Stimulated activated CD8-positive, alpha-beta memory T cell treated with anti-CD3 and anti-CD28 coated beads, Interleukin-15, amount 100 ng/mL, for 24 hours (primary cell): ENCODE measurements at regions not wholly inside any gene's neighbourhood (a gene's known extent, or its start where the extent isn't known, plus 50 kb on each side); places are given as distances from the start of the nearest gene placed in this dataset.

ENCODE experiments used
- DNase-seq: peaks from one replicate; pipeline ENCODE4 v3.0.0-alpha.2; 2020; ENCODE audit warnings: low read depth

GRCh38 chr18:37639846-37640245, 74.2 kb upstream of the CELF4 start:
- DNase-seq: no peak

GRCh38 chr18:37637478-37637850, 71.9 kb upstream of the CELF4 start:
- DNase-seq: no peak

DNA sequence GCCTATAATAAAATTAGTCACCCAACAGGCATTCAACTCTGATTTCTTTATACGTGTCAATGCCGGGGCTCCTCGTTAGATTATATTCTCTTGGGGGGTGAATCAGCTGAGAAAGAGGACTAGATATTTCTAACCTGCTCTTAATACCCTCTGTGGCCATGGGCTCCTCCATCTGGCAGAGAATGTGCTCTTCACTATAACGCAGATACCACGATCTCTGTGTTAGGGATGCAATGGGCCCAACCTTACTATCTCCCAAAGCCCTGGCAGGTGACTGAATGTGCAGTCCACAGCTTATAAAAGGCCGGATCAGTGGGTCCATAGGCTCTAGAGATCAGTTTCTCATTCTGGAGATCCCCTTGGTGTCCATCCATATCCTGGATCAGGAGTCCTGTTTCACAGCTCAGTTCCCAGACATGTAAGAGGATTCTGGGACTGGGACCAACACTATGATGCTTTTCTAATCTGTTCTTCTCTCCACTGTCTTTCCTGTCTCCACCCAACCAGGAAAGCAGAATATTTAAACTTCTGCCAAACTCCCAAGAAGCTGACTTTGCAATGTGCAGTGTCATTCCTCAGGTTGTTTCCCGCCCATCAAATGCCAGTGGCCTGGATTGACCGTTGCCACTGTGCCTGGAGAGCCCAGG, 71.4 kb upstream of the CELF4 start:
- no peak for DNase-seq

DNA sequence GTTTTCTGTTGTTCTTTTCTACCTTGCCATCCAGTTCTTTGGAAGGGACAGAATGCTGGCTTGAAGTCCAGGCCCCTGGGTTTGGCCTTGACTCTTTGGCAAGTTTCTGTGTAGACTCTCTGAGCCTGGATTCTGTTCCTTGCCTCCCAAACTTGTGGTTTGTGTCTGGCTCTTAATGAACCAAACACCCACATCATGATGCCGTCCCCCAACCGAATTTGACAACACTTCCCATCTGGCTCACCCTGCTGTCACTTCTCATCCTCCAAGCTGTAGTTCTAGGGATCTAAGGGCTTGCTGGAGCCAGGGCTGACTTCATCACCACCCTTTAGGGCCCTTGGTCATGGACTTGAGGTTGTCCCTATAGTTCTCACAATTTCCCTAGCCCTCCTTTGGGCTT, 68.9 kb upstream of the CELF4 start:
- no peak for DNase-seq

DNA sequence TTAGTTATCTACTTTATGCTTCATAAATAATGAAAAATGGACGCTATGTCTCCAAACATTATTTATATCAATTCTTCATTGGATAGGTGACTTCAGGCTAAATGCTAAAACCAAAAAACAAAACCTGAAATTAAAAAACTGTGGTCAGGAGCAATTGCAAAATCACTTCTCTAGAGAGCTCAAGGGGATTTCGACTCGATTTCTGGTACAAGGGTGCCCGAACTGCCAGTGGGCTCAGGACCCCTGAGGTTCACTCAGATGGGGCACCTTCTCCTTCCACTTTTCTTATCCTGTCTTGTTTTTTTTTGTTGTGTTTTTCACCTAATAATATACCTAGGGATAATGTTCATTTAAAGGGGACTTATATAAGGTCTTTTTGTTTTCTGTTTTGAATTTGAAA, 65.8 kb upstream of the CELF4 start:
- DNase-seq: no peak

DNA sequence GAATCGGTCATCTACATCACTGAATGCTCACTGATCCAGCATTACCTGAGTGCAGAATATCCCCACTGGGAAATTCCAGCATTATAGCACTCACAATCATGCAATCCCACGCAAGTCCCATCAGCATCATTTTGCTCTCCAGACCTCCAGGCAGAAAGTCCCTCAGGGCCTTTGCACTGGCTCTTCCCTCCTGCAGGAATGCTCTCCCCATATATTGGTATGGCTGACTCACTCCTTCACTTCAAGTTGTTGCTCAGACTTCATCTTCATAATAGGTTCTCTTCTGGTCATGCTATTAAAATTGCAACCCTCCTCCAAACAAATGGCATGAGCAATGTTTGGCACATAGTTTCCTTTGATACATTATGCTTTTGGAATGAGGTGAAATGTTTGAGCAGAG, 64.7 kb upstream of the CELF4 start:
- DNase-seq: no peak

DNA sequence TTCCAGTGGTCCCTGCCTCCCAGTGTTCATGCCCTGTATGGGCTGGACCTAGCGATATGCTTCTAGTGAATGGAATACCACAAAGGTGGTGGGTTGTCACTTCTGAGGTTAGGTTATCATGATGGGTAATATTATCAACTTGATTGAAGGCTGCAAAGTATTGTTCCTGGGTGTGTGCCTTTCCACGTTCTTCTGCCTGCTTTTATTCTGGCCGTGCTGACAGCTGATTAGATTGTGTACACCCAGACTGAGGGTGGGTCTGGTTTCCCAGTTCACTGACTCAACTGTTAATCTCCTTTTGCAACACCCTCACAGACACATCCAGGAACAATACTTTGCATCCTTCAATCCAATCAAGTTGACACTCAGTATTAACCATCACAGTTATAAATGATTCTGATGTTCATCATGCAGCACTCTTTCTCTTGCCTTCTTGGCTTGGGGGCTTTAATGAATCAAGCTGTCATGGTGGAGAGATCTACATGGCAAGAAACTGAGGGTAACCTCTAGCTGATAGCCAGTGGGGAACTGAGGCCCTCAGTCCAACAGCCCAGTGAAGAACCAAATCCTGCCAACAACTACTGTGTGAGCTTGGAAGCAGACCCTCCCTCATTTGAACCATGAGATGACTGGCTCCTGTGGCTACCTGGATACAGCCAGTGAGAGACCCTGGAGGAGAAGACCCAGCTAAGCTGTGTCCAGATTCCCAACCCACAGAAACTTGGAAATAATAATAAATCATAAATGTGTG, 63.0 kb upstream of the CELF4 start:
- DNase-seq: no peak

DNA sequence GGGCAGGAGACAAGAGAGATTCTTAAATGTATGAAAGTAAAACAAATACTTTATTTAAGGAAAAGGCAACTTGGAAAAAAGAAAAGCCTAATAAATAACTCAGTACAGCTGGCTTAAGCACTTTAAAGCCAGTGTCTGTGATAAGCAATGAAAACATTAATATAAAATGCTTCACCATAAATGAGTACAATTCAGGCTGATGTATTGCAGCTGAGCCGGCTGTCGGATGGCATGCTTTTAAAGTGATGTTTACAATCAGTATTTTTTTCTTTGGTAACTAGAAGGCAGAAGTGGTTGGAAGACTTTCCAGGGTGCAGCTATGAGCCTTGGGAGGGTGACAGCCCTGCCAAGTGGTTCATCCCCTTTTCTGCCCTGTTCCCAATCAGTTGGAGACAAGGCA, 58.7 kb upstream of the CELF4 start:
- no peak for DNase-seq

GRCh38 chr18:37619964-37620363, 54.4 kb upstream of the CELF4 start:
- DNase-seq: no peak

DNA sequence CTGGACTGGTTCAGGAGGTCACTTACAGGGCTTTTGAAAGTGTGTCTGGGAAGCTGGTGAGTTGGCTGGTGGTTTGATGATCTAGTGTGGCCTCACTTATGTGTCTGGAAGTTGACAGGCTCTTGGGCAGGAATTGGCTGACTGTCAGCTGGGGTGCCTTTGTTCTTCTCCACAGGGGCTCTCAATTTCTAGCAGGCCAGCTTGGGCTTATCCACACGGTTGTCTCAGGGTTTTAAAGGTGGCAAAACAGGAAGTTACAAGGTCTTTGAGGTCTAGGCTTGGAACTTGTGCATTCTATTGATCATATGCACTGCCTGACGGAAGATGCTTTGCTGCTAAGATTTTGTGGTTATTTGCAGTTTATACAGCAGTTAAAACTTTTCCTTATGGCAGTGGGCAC, 52.0 kb upstream of the CELF4 start:
- DNase-seq: no peak
